HCT116 (cell line): ENCODE measurements at regions not wholly inside any gene's neighbourhood (a gene's known extent, or its start where the extent isn't known, plus 50 kb on each side); places are given as distances from the start of the nearest gene placed in this dataset.

Source experiments
- ATAC-seq: fragments of 200-7000 bp; cut with Tn5 transposase; 2 replicates; pipeline ENCODE4 v1.9.1; 2020; ENCODE audit warnings: mild to moderate bottlenecking, moderate library complexity
- BruUV-seq: library from RNA; stranded (reverse); fragments of 400-500 nt; replicated peaks from 2 replicates; lab custom pipeline; 2021; lab: Mats Ljungman, UMichigan
- CTCF ChIA-PET: fragments of 300-600 bp; sonication (Branson Sonifier 250); formaldehyde crosslinking; loops from one replicate; lab custom pipeline; 2021; ENCODE audit warnings: antibody characterized with exemption; lab: Charles Lee
- POLR2A ChIA-PET: fragments of 300-600, 350-600 bp; sonication (Branson Sonifier 250); formaldehyde crosslinking; loops from one replicate; lab custom pipeline; 2021; ENCODE audit warnings: antibody characterized with exemption; lab: Charles Lee
- RAD21 ChIA-PET, 2 experiments: fragments of 300-600 bp; sonication (Branson Sonifier 250); formaldehyde crosslinking; loops; one replicate each; lab custom pipeline; 2023; ENCODE audit warnings: low total read pairs in 2 of 2; ENCODE audit not compliant: uncharacterized antibody in 2 of 2, unreplicated experiment in 2 of 2, low non-redundant PET in 1 of 2; lab: Charles Lee
- DNase-seq: peaks from one replicate; pipeline ENCODE4 v3.0.0-alpha.2; 2010; ENCODE audit warnings: low read depth, low spot score
- H2AFZ ChIP-seq: fragments of 200-600 bp; shearing (Covaris generic), sonication (generic); 2 replicates; pipeline ENCODE4 v1.6.1; 2017; ENCODE audit warnings: low read depth, mixed run types, mixed read lengths, antibody characterized with exemption, low read length; ENCODE audit not compliant: poor library complexity, severe bottlenecking
- H3K27ac ChIP-seq: 2 replicates; pipeline ENCODE4 v1.5.1; 2012; ENCODE audit warnings: low read depth, low read length
- H3K27me3 ChIP-seq: fragments of 200-600 bp; sonication (generic); 2 replicates; pipeline ENCODE4 v1.6.1; 2016; ENCODE audit warnings: mixed run types, low read length, mixed read lengths; ENCODE audit not compliant: insufficient read depth
- H3K36me3 ChIP-seq, 2 experiments: fragments of 200-500 bp in 1 of 2; fragments of 200-600 bp in 1 of 2; sonication (Bioruptor generic) in 1 of 2; sonication (generic) in 1 of 2; 2 replicates each; pipeline versions ENCODE4 v1.5.1 to v1.6.1; 2014 to 2016; ENCODE audit warnings: low read length in 2 of 2, inconsistent platforms in 1 of 2, mixed read lengths in 1 of 2, mixed run types in 1 of 2; ENCODE audit not compliant: insufficient read depth in 2 of 2, control insufficient read depth in 1 of 2
- H3K4me1 ChIP-seq, 2 experiments: fragments of 200-600 bp in 1 of 2; sonication (generic) in 1 of 2; 2 replicates each; pipeline versions ENCODE4 v1.5.1 to v1.6.1; 2012 to 2017; ENCODE audit warnings: low read length in 2 of 2, inconsistent platforms in 1 of 2, mild to moderate bottlenecking in 1 of 2, mixed read lengths in 1 of 2, mixed run types in 1 of 2, moderate library complexity in 1 of 2; ENCODE audit not compliant: insufficient read depth in 2 of 2, control insufficient read depth in 1 of 2
- H3K4me2 ChIP-seq: fragments of 200-600 bp; sonication (generic); 2 replicates; pipeline ENCODE4 v1.6.1; 2017; ENCODE audit warnings: mixed run types, low read length, mixed read lengths
- H3K4me3 ChIP-seq, 2 experiments: fragments of 200-600 bp in 1 of 2; sonication (generic) in 1 of 2; replicated peaks in 1 of 2; 2 replicates each; pipeline ENCODE4 v1.5.1; 2011 to 2016; ENCODE audit warnings: low read length in 2 of 2, control low read depth in 1 of 2, low read depth in 1 of 2, mild to moderate bottlenecking in 1 of 2, mixed read lengths in 1 of 2, mixed run types in 1 of 2
- H3K79me2 ChIP-seq: fragments of 200-600 bp; sonication (generic); 2 replicates; pipeline ENCODE4 v1.6.1; 2017; ENCODE audit warnings: mild to moderate bottlenecking, mixed run types, low read length, moderate library complexity, mixed read lengths; ENCODE audit not compliant: insufficient read depth
- H3K9ac ChIP-seq: fragments of 200-600 bp; sonication (generic); 2 replicates; pipeline ENCODE4 v1.6.1; 2016; ENCODE audit warnings: low read length, mixed read lengths
- H3K9me2 ChIP-seq: fragments of 200-600 bp; sonication (generic), shearing (Covaris generic); 2 replicates; pipeline ENCODE4 v1.6.1; 2017; ENCODE audit warnings: mixed run types, mild to moderate bottlenecking, moderate library complexity; ENCODE audit not compliant: insufficient read depth
- H3K9me3 ChIP-seq, 2 experiments: fragments of 200-500 bp in 1 of 2; fragments of 200-600 bp in 1 of 2; sonication (Bioruptor generic) in 1 of 2; sonication (generic) in 1 of 2; 2 replicates each; pipeline ENCODE4 v1.6.1; 2014 to 2017; ENCODE audit warnings: low read length in 2 of 2, mixed read lengths in 2 of 2, inconsistent platforms in 1 of 2, low read depth in 1 of 2, mild to moderate bottlenecking in 1 of 2, mixed run types in 1 of 2, moderate library complexity in 1 of 2; ENCODE audit not compliant: control insufficient read depth in 1 of 2, insufficient read depth in 1 of 2
- H4K20me1 ChIP-seq: fragments of 200-600 bp; sonication (generic), shearing (Covaris generic); 2 replicates; pipeline ENCODE4 v1.6.1; 2017; ENCODE audit warnings: mixed run types, mild to moderate bottlenecking, moderate library complexity; ENCODE audit not compliant: insufficient read depth
- ATF3 ChIP-seq: IDR thresholded peaks from 2 replicates; pipeline ENCODE4 v1.6.1; 2012
- CEBPB ChIP-seq: IDR thresholded peaks from 2 replicates; pipeline ENCODE4 v1.6.1; 2012; ENCODE audit warnings: low read depth
- CTCF ChIP-seq, 3 experiments: fragments of 200-600 bp in 1 of 3; sonication (generic) in 1 of 3; IDR thresholded peaks in 2 of 3; conservative IDR thresholded peaks in 1 of 3; 2 replicates each; pipeline ENCODE4 v1.5.1; 2012 to 2017; ENCODE audit warnings: low read depth in 2 of 3, low read length in 2 of 3, antibody characterized with exemption in 1 of 3, borderline replicate concordance in 1 of 3, control low read depth in 1 of 3, mild to moderate bottlenecking in 1 of 3, mixed read lengths in 1 of 3, mixed run types in 1 of 3, moderate library complexity in 1 of 3; ENCODE audit not compliant: insufficient read depth in 1 of 3
- EGR1 ChIP-seq: IDR thresholded peaks from 2 replicates; pipeline ENCODE4 v1.6.1; 2012; ENCODE audit warnings: low read depth
- ELF1 ChIP-seq: IDR thresholded peaks from 2 replicates; pipeline ENCODE4 v1.6.1; 2012; ENCODE audit warnings: low read depth, borderline replicate concordance
- EZH2 ChIP-seq: fragments of 200-600 bp; sonication (generic); IDR thresholded peaks from 2 replicates; pipeline ENCODE4 v1.6.1; 2017; ENCODE audit warnings: antibody characterized with exemption, mixed run types
- EZH2phosphoT487 ChIP-seq: fragments of 200-600 bp; IDR thresholded peaks from 2 replicates; pipeline ENCODE4 v1.6.1; 2018; ENCODE audit warnings: antibody characterized with exemption, borderline replicate concordance
- FOSL1 ChIP-seq: IDR thresholded peaks from 2 replicates; pipeline ENCODE4 v1.6.1; 2012; ENCODE audit warnings: low read depth
- MAX ChIP-seq: IDR thresholded peaks from 2 replicates; pipeline ENCODE4 v1.6.1; 2012
- POLR2A ChIP-seq: IDR thresholded peaks from 2 replicates; pipeline ENCODE4 v1.7.0; 2011; ENCODE audit warnings: borderline replicate concordance; ENCODE audit not compliant: insufficient read depth, insufficient read length; ENCODE audit errors: extremely low read depth
- POLR2AphosphoS5 ChIP-seq: IDR thresholded peaks from 2 replicates; pipeline ENCODE4 v1.6.1; 2011; ENCODE audit warnings: mild to moderate bottlenecking, low read depth, low read length, moderate library complexity
- RAD21 ChIP-seq: IDR thresholded peaks from 2 replicates; pipeline ENCODE4 v1.6.1; 2012; ENCODE audit warnings: low read depth, mild to moderate bottlenecking
- REST ChIP-seq: IDR thresholded peaks from 2 replicates; pipeline ENCODE4 v1.6.1; 2012; ENCODE audit warnings: low read depth
- SIN3A ChIP-seq: IDR thresholded peaks from 2 replicates; pipeline ENCODE4 v1.6.1; 2012; ENCODE audit warnings: low read depth
- SP1 ChIP-seq: IDR thresholded peaks from 2 replicates; pipeline ENCODE4 v1.6.1; 2012; ENCODE audit warnings: low read depth
- SRF ChIP-seq: IDR thresholded peaks from 2 replicates; pipeline ENCODE4 v1.6.1; 2012; ENCODE audit warnings: low read depth
- TCF7L2 ChIP-seq: IDR thresholded peaks from 2 replicates; pipeline ENCODE4 v1.7.0; 2011; ENCODE audit warnings: borderline replicate concordance, inconsistent platforms; ENCODE audit not compliant: insufficient read depth, insufficient read length; ENCODE audit errors: extremely low read depth
- YY1 ChIP-seq: IDR thresholded peaks from 2 replicates; pipeline ENCODE4 v1.6.1; 2011; ENCODE audit warnings: low read length, low read depth, moderate library complexity, mild to moderate bottlenecking; ENCODE audit not compliant: insufficient replicate concordance; ENCODE audit errors: extremely low read depth
- ZFX ChIP-seq: fragments of 450-650 bp; IDR thresholded peaks from 2 replicates; pipeline ENCODE4 v1.6.1; 2017
- ZNF274 ChIP-seq: fragments of 200-500 bp; sonication (Bioruptor generic); IDR thresholded peaks from 2 replicates; pipeline ENCODE4 v1.6.1; 2014; ENCODE audit warnings: mild to moderate bottlenecking, low read depth, low read length, inconsistent platforms
- intact Hi-C: fragments of 100-400 bp; cut with micrococcal nuclease; formaldehyde crosslinking; loops from 2 replicates; pipeline ENCODE4 v1.10.0; 2022

GRCh38 chr13:40337651-40338050 lies 328.8 kb downstream of the FOXO1 start (continued):
- TF ChIP-seq FOSL1 (no peak), ZFX (no peak), SIN3A (no peak)

- Histone ChIP-seq H3K9me2 (no peaks in the 10 kb centered on the region), H3K27ac (no peak overlapping the region), H3K4me2 (no peak overlapping the region), H3K36me3 (no peaks in the 10 kb centered on the region), H4K20me1 (no peaks in the 10 kb centered on the region), H2AFZ (no peak overlapping the region), H3K79me2 (no peaks in the 10 kb centered on the region), H3K9me3 (no peaks in the 10 kb centered on the region), H3K27me3 (no peaks in the 10 kb centered on the region), H3K4me1 (no peaks in the 10 kb centered on the region; a peak in 1 of 4 replicates), H3K4me3 (no peak overlapping the region), H3K9ac (no peak overlapping the region)
- no TSS peak for BruUV-seq
- intact Hi-C loops: no loop called here
- RAD21 ChIA-PET: no interaction called here
- no peak for ATAC-seq
- CTCF ChIA-PET: no interaction called here
- POLR2A ChIA-PET: no interaction called here
- DNase-seq: no peak
- no peak for TF ChIP-seq SP1
- TF ChIP-seq REST: no peak
- no peak for TF ChIP-seq YY1
- TF ChIP-seq ATF3: no peak
- TF ChIP-seq ZNF274: no peak
- TF ChIP-seq ELF1: no peak
- TF ChIP-seq CTCF (IDR thresholded peaks at IDR 0.05 in 2 of 3, conservative IDR thresholded peaks at IDR 0.05 in 1 of 3; ENCODE audit: borderline replicate concordance in 1 of 3, insufficient read depth in 1 of 3, low read depth in 2 of 3, low read length in 2 of 3): no peak
- no peak for TF ChIP-seq RAD21
- no peak for TF ChIP-seq EZH2
- TF ChIP-seq POLR2AphosphoS5: no peak
- no peak for TF ChIP-seq TCF7L2
- TF ChIP-seq SRF: no peak
- no peak for TF ChIP-seq MAX
- no peak for TF ChIP-seq FOSL1
- TF ChIP-seq CEBPB: no peak
- no peak for TF ChIP-seq POLR2A
- TF ChIP-seq EGR1: no peak
- TF ChIP-seq EZH2phosphoT487: no peak
Observed at GRCh38 chr13:40338217-40338616, 328.2 kb downstream of the FOXO1 start.
